OCI-LY1 (cell line): ENCODE measurements at regions not wholly inside any gene's neighbourhood (a gene's known extent, or its start where the extent isn't known, plus 50 kb on each side); places are given as distances from the start of the nearest gene placed in this dataset.

Experiments
- CTCF ChIP-seq: fragments of 200-600 bp; sonication (generic), shearing (Covaris generic); IDR thresholded peaks from 2 replicates; pipeline ENCODE4 v1.5.1; 2017; ENCODE audit warnings: mild to moderate bottlenecking, antibody characterized with exemption, low read length, moderate library complexity, mixed read lengths
- EZH2 ChIP-seq: fragments of 200-600 bp; sonication (generic), shearing (Covaris generic); IDR thresholded peaks from 2 replicates; pipeline ENCODE4 v1.8.0; 2017; ENCODE audit warnings: borderline replicate concordance, mixed run types, mild to moderate bottlenecking, antibody characterized with exemption, low read length, moderate library complexity, mixed read lengths

GRCh38 chr10:124158592-124158991 lies 65.2 kb upstream of the CHST15 start:
- no peak for TF ChIP-seq CTCF
- TF ChIP-seq EZH2: no peak
